Smooth muscle cell (in vitro differentiated cells): ENCODE measurements at regions not wholly inside any gene's neighbourhood (a gene's known extent, or its start where the extent isn't known, plus 50 kb on each side); places are given as distances from the start of the nearest gene placed in this dataset.

ENCODE experiments used
- DNase-seq: peaks from one replicate; lab custom pipeline; 2025; ENCODE audit not compliant: unreplicated experiment; lab: John Stamatoyannopoulos, UW
- H2AFZ ChIP-seq: fragments of 200-600 bp; sonication (generic); 2 replicates; pipeline ENCODE4 v1.6.0; 2016; ENCODE audit warnings: antibody characterized with exemption, low read depth, mild to moderate bottlenecking
- H3F3A ChIP-seq: fragments of 200-600 bp; sonication (generic); 2 replicates; pipeline ENCODE4 v1.6.0; 2017; ENCODE audit warnings: antibody characterized with exemption, low read depth
- H3K27ac ChIP-seq: fragments of 200-600 bp; sonication (generic); 2 replicates; pipeline ENCODE4 v1.5.1; 2016; ENCODE audit warnings: low read depth, mild to moderate bottlenecking
- H3K27me3 ChIP-seq: fragments of 200-600 bp; sonication (generic); 2 replicates; pipeline ENCODE4 v1.6.1; 2016; ENCODE audit warnings: low read depth, mild to moderate bottlenecking
- H3K36me3 ChIP-seq: fragments of 200-600 bp; sonication (generic); 2 replicates; pipeline ENCODE4 v1.5.1; 2016; ENCODE audit warnings: low read depth
- H3K4me1 ChIP-seq: fragments of 200-600 bp; sonication (generic); 2 replicates; pipeline ENCODE4 v1.5.1; 2016; ENCODE audit warnings: low read depth
- H3K4me2 ChIP-seq: fragments of 200-600 bp; sonication (generic); 2 replicates; pipeline ENCODE4 v1.6.0; 2016; ENCODE audit warnings: mild to moderate bottlenecking
- H3K4me3 ChIP-seq: fragments of 200-600 bp; sonication (generic); 2 replicates; pipeline ENCODE4 v1.5.1; 2016; ENCODE audit warnings: mild to moderate bottlenecking
- H3K79me2 ChIP-seq: fragments of 200-600 bp; sonication (generic); 2 replicates; pipeline ENCODE4 v1.6.0; 2016; ENCODE audit warnings: low read depth, mild to moderate bottlenecking
- H3K9ac ChIP-seq: fragments of 200-600 bp; sonication (generic); 2 replicates; pipeline ENCODE4 v1.6.0; 2016; ENCODE audit warnings: low read depth
- H3K9me3 ChIP-seq: fragments of 200-600 bp; sonication (generic); replicated peaks from 2 replicates; pipeline ENCODE4 v1.5.1; 2016; ENCODE audit warnings: low read depth
- H4K20me1 ChIP-seq: fragments of 200-600 bp; sonication (generic); 2 replicates; pipeline ENCODE4 v1.6.0; 2016; ENCODE audit warnings: low read depth
- WGBS: methylation state at CpG from one replicate; pipeline ENCODE4 v1.1.7; 2016; ENCODE audit warnings: low lambda C conversion rate; 5-methylcytosine and 5-hydroxymethylcytosine counted together
- TF ChIP-seq, protein P1 (sequence below): fragments of 200-600 bp; sonication (generic); IDR thresholded peaks from 2 replicates; pipeline ENCODE4 v1.5.1; 2017; ENCODE audit warnings: borderline replicate concordance, mild to moderate bottlenecking, antibody characterized with exemption; ENCODE audit not compliant: insufficient read depth, poor library complexity, severe bottlenecking

DNA sequence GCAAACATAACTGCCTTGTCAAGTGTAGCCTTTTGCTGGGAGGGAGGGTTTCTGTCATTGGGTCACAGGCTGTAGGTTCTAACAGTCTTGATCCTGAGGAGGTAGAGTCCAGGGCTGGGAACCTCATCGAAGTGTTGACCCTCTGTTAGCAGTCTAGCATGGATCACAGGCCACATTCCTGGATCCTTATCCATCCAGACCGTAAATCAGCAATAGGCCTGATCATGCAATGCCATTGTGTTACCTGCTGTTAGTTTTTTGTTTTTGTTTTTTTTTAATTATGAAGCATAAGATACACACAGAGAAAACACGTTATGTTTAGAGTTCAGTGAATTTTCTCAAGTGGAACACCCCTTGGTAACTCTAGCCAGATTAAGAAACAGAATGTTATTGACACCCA is 282.0 kb upstream of the TPM1 start:
- no peak overlapping the region for H3K27ac ChIP-seq
- TF ChIP-seq, protein P1, sequence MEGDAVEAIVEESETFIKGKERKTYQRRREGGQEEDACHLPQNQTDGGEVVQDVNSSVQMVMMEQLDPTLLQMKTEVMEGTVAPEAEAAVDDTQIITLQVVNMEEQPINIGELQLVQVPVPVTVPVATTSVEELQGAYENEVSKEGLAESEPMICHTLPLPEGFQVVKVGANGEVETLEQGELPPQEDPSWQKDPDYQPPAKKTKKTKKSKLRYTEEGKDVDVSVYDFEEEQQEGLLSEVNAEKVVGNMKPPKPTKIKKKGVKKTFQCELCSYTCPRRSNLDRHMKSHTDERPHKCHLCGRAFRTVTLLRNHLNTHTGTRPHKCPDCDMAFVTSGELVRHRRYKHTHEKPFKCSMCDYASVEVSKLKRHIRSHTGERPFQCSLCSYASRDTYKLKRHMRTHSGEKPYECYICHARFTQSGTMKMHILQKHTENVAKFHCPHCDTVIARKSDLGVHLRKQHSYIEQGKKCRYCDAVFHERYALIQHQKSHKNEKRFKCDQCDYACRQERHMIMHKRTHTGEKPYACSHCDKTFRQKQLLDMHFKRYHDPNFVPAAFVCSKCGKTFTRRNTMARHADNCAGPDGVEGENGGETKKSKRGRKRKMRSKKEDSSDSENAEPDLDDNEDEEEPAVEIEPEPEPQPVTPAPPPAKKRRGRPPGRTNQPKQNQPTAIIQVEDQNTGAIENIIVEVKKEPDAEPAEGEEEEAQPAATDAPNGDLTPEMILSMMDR, result no peak
- WGBS, result 93% methylated on average over 3 of the region's 3 CpGs

DNA sequence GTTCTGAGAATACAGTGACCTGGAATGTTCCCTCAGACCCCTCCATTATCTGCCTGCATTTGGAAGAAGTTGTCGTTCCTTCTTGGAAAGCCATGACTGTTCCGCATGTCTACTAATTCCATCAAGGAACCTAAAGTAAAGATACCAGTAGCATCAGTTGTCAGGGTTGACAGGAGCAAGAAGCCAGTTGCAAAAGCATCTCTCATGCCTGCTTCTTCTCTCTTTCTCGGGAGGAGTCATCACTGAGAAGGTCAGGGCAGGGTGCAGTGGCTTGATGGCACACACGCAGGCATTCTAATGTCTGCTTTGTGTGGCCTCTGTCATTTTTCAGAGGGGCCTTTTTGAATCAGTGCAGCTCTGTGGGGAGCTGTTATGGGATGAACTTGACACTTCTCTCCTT is 276.6 kb upstream of the TPM1 start:
- Histone ChIP-seq H4K20me1 (no peaks in the 10 kb centered on the region), H3K27me3 (no peaks in the 10 kb centered on the region), H2AFZ (no peak overlapping the region), H3K79me2 (no peaks in the 10 kb centered on the region), H3K4me3 (no peak overlapping the region), H3K9me3 (no peaks in the 10 kb centered on the region), H3F3A (peaks cover 9% of the 10 kb centered on the region), H3K9ac (no peak overlapping the region), H3K4me2 (no peak overlapping the region), H3K27ac (peak overlapping the region; percentile 68), H3K4me1 (peaks cover 8% of the 10 kb centered on the region), H3K36me3 (no peaks in the 10 kb centered on the region)
- WGBS, result 40% methylated on average over 4 of the region's 4 CpGs
- TF ChIP-seq, protein P1, result no peak
- no peak for DNase-seq

More for the DNA sequence above, 282.0 kb upstream of the TPM1 start:
- peaks cover 13% of the 10 kb centered on the region for H3K4me1 ChIP-seq
- no peaks in the 10 kb centered on the region for H3K79me2 ChIP-seq
- H3K4me2 ChIP-seq, result no peak overlapping the region
- no peaks in the 10 kb centered on the region for H3K9me3 ChIP-seq
- no peak for DNase-seq
- H3K9ac ChIP-seq, result no peak overlapping the region
- H3F3A ChIP-seq, result peaks cover 12% of the 10 kb centered on the region
- no peak overlapping the region for H2AFZ ChIP-seq
- no peaks in the 10 kb centered on the region for H3K36me3 ChIP-seq
- H3K27me3 ChIP-seq, result no peaks in the 10 kb centered on the region
- no peaks in the 10 kb centered on the region for H4K20me1 ChIP-seq
- H3K4me3 ChIP-seq, result no peak overlapping the region

DNA sequence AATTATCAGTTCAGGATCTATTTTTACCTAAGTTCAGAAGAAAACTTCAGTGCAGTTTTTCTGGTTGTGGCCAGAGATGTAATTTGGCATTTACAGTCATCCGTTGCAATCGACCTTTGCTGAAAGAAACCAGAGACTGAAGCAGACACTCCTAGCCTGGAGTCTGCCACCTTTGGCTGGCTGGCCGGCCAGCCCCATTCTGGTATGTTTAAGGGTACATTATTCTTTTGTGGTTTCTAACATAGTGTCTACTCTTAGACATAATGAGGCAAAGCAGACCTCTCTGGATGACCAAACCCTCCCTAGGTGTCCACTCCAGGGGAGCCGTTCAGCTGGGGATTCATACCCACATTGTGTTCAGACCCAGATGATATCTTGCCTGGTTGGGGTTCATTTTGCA is 275.9 kb upstream of the TPM1 start:
- Histone ChIP-seq H3K4me1 (peaks cover 12% of the 10 kb centered on the region), H3K9me3 (no peaks in the 10 kb centered on the region), H3K27ac (peak overlapping the region; percentile 68), H2AFZ (no peak overlapping the region), H3K27me3 (no peaks in the 10 kb centered on the region), H3K9ac (no peak overlapping the region), H3K36me3 (no peaks in the 10 kb centered on the region), H3K4me2 (no peak overlapping the region), H3F3A (peaks cover 13% of the 10 kb centered on the region), H3K4me3 (no peak overlapping the region), H4K20me1 (no peaks in the 10 kb centered on the region), H3K79me2 (no peaks in the 10 kb centered on the region)
- DNase-seq, result no peak
- TF ChIP-seq, protein P1, result no peak
- 39% methylated on average over 4 of the region's 4 CpGs for WGBS

DNA sequence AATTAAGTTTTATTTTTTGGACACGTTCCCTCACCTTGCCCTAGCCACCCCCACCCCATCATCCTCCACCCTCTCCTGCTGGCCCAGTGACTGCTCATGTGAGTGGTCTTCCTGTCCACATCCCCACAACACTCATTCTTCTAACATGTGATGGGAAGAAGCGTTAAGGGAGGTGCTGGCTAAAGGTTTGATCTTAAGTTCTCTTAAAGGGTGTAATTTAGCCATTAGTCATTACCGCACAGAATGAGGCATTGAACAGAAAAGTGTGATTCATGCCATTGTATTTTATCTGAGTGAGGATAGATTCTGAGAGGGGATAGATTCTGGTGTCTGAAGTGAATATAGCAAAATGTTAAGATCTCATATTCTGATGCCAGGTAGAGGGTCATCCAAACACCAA is 272.9 kb upstream of the TPM1 start:
- TF ChIP-seq, protein P1, result no peak
- H3K36me3 ChIP-seq, result no peaks in the 10 kb centered on the region
- peaks cover 12% of the 10 kb centered on the region for H3K4me1 ChIP-seq
- no peaks in the 10 kb centered on the region for H4K20me1 ChIP-seq
- H3K9me3 ChIP-seq, result no peaks in the 10 kb centered on the region
- 56% methylated on average over 3 of the region's 3 CpGs for WGBS
- peak overlapping the region; percentile 74 for H3K9ac ChIP-seq
- no peak overlapping the region for H3K4me3 ChIP-seq
- H2AFZ ChIP-seq, result no peak overlapping the region
- peak overlapping the region; percentile 93 for H3K27ac ChIP-seq
- H3K4me2 ChIP-seq, result peak overlapping the region; percentile 70
- no peaks in the 10 kb centered on the region for H3K79me2 ChIP-seq
- H3F3A ChIP-seq, result peaks cover 13% of the 10 kb centered on the region
- H3K27me3 ChIP-seq, result no peaks in the 10 kb centered on the region
- no peak for DNase-seq
